Osteocyte (in vitro differentiated cells): ENCODE measurements at regions not wholly inside any gene's neighbourhood (a gene's known extent, or its start where the extent isn't known, plus 50 kb on each side); places are given as distances from the start of the nearest gene placed in this dataset.

Experiments
- DNase-seq: peaks from one replicate; pipeline ENCODE4 v3.0.0; 2021; ENCODE audit warnings: mixed read lengths; ENCODE audit not compliant: unreplicated experiment; ENCODE audit errors: extremely low spot score
- H3K27ac Mint-ChIP-seq: one replicate; pipeline ENCODE4 v1.8.0; 2021; ENCODE audit warnings: mild to moderate bottlenecking, mixed read lengths; ENCODE audit not compliant: unreplicated experiment
- H3K27me3 Mint-ChIP-seq: one replicate; pipeline ENCODE4 v1.8.0; 2021; ENCODE audit warnings: mixed read lengths; ENCODE audit not compliant: unreplicated experiment
- H3K36me3 Mint-ChIP-seq: one replicate; pipeline ENCODE4 v1.8.0; 2021; ENCODE audit warnings: mixed read lengths; ENCODE audit not compliant: unreplicated experiment
- H3K4me1 Mint-ChIP-seq: one replicate; pipeline ENCODE4 v1.8.0; 2021; ENCODE audit warnings: mixed read lengths; ENCODE audit not compliant: unreplicated experiment
- H3K4me3 Mint-ChIP-seq: one replicate; pipeline ENCODE4 v1.8.0; 2021; ENCODE audit warnings: mild to moderate bottlenecking, moderate library complexity, mixed read lengths; ENCODE audit not compliant: unreplicated experiment
- H3K9me3 Mint-ChIP-seq: one replicate; pipeline ENCODE4 v1.8.0; 2021; ENCODE audit warnings: mixed read lengths; ENCODE audit not compliant: unreplicated experiment
- TF ChIP-seq, protein P1 (sequence below): fragments of 200-600 bp; sonication (generic); IDR thresholded peaks from 2 replicates; pipeline ENCODE4 v1.5.0; 2021; ENCODE audit warnings: antibody characterized with exemption, mild to moderate bottlenecking, moderate library complexity

DNA sequence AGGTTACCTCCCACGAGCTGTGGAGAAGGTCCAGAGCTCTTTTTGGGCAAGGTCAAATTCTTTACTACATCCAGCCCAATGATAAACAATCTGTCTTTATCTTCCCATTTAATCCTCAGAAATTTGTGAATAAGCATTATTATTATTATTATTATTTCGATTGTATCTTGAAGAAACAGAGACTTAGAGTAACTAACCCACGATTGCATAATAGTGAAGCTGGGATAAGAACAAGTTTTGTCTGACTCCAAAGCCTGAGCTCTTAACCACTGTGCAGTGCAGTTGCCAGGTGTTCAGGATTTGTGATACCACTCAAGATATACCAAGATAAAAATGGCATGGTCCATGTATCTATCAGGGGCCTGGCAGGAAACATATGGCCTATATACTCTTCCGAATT is 166.5 kb upstream of the LDB2 start:
- H3K4me3 Mint-ChIP-seq = no peak overlapping the region
- TF ChIP-seq, protein P1, sequence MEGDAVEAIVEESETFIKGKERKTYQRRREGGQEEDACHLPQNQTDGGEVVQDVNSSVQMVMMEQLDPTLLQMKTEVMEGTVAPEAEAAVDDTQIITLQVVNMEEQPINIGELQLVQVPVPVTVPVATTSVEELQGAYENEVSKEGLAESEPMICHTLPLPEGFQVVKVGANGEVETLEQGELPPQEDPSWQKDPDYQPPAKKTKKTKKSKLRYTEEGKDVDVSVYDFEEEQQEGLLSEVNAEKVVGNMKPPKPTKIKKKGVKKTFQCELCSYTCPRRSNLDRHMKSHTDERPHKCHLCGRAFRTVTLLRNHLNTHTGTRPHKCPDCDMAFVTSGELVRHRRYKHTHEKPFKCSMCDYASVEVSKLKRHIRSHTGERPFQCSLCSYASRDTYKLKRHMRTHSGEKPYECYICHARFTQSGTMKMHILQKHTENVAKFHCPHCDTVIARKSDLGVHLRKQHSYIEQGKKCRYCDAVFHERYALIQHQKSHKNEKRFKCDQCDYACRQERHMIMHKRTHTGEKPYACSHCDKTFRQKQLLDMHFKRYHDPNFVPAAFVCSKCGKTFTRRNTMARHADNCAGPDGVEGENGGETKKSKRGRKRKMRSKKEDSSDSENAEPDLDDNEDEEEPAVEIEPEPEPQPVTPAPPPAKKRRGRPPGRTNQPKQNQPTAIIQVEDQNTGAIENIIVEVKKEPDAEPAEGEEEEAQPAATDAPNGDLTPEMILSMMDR = no peak
- no peak overlapping the region for H3K27ac Mint-ChIP-seq
- H3K4me1 Mint-ChIP-seq = peaks cover 48% of the 10 kb centered on the region
- no peaks in the 10 kb centered on the region for H3K36me3 Mint-ChIP-seq
- DNase-seq = no peak
- H3K27me3 Mint-ChIP-seq = no peaks in the 10 kb centered on the region
- H3K9me3 Mint-ChIP-seq = no peaks in the 10 kb centered on the region

DNA sequence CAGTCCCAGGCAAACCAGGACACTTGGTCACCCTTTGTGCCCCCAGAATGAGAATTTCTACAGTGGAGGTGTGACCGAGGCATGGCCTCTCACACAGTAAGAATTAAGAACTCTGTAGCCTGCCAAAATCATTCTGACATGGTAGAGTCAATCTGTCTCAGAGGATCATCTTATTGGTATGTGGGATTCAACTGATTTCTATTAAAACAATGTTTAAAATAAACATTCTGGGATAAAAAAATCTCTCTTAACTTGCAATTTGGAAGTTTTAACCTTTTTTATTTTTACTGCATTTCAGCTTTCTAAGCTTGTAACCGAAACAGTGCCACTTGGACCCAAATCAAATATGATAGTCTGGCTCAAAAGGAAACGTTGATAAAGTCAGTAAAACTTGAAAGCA is 165.4 kb upstream of the LDB2 start:
- H3K4me3 Mint-ChIP-seq = no peak overlapping the region
- TF ChIP-seq, protein P1 = no peak
- H3K27ac Mint-ChIP-seq = peak overlapping the region; percentile 40

DNA sequence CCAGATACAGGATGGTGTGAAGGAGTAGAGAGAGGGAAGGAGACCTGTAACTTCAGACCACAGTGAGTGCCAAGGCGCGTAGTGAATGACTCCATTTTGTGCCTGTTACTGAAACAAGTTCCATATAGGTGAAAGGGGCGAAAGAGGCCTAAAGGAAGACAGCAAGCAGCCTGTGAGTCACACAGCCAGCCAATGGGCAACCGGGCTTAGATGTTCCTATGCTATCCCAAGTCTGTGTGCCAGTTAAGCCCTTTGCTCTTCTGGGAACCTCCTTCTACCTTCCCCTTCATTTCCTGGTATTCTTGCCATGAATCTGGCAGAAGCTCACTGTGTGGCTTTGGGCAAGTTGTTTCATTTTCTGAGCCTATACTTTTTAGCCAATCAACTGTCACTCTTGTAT is 161.8 kb upstream of the LDB2 start:
- H3K27me3 Mint-ChIP-seq = no peaks in the 10 kb centered on the region
- H3K4me1 Mint-ChIP-seq = peaks cover 49% of the 10 kb centered on the region
- H3K4me3 Mint-ChIP-seq = no peak overlapping the region
- H3K9me3 Mint-ChIP-seq = no peaks in the 10 kb centered on the region
- DNase-seq = no peak
- H3K27ac Mint-ChIP-seq = peak overlapping the region; percentile 50
- no peaks in the 10 kb centered on the region for H3K36me3 Mint-ChIP-seq
- TF ChIP-seq, protein P1 = no peak

More for the DNA sequence above, 165.4 kb upstream of the LDB2 start:
- no peaks in the 10 kb centered on the region for H3K27me3 Mint-ChIP-seq
- H3K4me1 Mint-ChIP-seq = peaks cover 58% of the 10 kb centered on the region
- no peaks in the 10 kb centered on the region for H3K9me3 Mint-ChIP-seq
- DNase-seq = no peak
- no peaks in the 10 kb centered on the region for H3K36me3 Mint-ChIP-seq

DNA sequence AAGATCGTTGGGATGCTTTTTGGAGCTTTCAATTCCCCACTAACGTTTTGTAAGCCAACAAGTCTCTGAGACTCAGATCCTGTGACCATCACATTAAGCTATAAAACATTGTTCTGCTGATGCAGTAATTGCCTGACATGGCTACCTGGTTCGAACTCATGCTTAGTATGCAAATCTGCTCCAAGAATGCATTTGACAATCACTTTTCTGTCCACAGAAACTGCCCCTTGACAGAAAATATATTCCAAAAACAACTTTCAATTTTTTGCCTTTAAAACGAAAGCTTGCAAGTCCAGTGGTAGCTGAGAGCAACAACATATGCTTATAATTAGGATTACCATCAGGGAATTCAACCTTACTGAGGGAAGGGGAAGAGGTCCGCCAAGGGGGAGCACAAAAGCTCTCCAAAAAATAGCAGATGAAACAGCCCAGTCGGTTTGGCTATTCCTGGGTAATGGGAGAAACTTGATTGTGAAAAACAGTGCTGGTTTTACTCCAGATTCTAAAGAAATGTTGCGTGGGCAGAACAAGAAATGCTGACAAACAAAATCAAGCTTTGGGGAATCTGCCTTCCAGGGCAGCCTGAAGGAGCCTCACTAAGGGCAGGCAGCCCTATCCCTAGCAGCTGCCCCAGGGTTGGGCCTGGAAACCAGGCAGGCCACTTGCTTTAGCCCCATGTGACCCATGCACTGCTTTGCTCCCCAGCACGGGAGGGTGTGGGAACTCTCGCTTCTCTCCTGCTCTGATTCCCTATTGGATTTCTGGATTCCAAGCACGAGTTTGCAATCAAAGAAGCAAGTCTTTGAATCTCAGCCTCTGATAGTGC is 160.7 kb upstream of the LDB2 start:
- peak overlapping the region; percentile 50 for H3K27ac Mint-ChIP-seq
- no peak overlapping the region for H3K4me3 Mint-ChIP-seq
- H3K27me3 Mint-ChIP-seq = no peaks in the 10 kb centered on the region
- DNase-seq = no peak
- TF ChIP-seq, protein P1 = no peak
- no peaks in the 10 kb centered on the region for H3K9me3 Mint-ChIP-seq
- no peaks in the 10 kb centered on the region for H3K36me3 Mint-ChIP-seq
- peaks cover 45% of the 10 kb centered on the region for H3K4me1 Mint-ChIP-seq

DNA sequence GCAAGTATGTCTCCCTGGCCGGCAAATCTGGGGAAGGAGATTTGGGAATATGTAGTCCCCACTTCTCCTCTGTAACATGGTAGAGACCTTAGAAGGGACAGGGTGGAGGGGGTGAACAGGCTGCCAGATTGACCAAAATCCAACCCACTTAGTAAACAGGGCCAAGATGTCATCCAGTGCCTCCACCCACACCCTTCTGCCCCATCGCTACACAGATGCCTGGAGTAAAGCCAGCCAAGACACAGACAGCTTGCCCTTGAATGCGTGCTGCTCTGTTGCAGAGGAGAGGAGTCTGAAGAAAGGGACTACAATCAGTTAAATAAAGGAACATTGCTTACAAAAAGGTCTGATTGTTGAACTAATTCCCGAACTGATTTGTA is 160.1 kb upstream of the LDB2 start:
- no peaks in the 10 kb centered on the region for H3K27me3 Mint-ChIP-seq
- H3K9me3 Mint-ChIP-seq = no peaks in the 10 kb centered on the region
- H3K36me3 Mint-ChIP-seq = no peaks in the 10 kb centered on the region
- H3K4me3 Mint-ChIP-seq = no peak overlapping the region
- H3K4me1 Mint-ChIP-seq = peaks cover 38% of the 10 kb centered on the region
- peak overlapping the region; percentile 50 for H3K27ac Mint-ChIP-seq
- TF ChIP-seq, protein P1 = no peak
- DNase-seq = no peak
